ENCODE measurements at regions not wholly inside any gene's neighbourhood (a gene's known extent, or its start where the extent isn't known, plus 50 kb on each side); places are given as distances from the start of the nearest gene placed in this dataset.

- TF ChIP-seq, protein P1, sequence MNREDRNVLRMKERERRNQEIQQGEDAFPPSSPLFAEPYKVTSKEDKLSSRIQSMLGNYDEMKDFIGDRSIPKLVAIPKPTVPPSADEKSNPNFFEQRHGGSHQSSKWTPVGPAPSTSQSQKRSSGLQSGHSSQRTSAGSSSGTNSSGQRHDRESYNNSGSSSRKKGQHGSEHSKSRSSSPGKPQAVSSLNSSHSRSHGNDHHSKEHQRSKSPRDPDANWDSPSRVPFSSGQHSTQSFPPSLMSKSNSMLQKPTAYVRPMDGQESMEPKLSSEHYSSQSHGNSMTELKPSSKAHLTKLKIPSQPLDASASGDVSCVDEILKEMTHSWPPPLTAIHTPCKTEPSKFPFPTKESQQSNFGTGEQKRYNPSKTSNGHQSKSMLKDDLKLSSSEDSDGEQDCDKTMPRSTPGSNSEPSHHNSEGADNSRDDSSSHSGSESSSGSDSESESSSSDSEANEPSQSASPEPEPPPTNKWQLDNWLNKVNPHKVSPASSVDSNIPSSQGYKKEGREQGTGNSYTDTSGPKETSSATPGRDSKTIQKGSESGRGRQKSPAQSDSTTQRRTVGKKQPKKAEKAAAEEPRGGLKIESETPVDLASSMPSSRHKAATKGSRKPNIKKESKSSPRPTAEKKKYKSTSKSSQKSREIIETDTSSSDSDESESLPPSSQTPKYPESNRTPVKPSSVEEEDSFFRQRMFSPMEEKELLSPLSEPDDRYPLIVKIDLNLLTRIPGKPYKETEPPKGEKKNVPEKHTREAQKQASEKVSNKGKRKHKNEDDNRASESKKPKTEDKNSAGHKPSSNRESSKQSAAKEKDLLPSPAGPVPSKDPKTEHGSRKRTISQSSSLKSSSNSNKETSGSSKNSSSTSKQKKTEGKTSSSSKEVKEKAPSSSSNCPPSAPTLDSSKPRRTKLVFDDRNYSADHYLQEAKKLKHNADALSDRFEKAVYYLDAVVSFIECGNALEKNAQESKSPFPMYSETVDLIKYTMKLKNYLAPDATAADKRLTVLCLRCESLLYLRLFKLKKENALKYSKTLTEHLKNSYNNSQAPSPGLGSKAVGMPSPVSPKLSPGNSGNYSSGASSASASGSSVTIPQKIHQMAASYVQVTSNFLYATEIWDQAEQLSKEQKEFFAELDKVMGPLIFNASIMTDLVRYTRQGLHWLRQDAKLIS (CRISPR knock-in tag; IDR thresholded peaks at IDR 0.05; ENCODE audit: borderline replicate concordance), result no peak
- TF ChIP-seq ATF6 (CRISPR knock-in tag; IDR thresholded peaks at IDR 0.05) (no peak), NR3C1 (CRISPR knock-in tag; conservative IDR thresholded peaks at IDR 0.05; ENCODE audit: low read depth) (no peak), JAZF1 (CRISPR knock-in tag; IDR thresholded peaks at IDR 0.05) (no peak)
- TF ChIP-seq, protein P2, sequence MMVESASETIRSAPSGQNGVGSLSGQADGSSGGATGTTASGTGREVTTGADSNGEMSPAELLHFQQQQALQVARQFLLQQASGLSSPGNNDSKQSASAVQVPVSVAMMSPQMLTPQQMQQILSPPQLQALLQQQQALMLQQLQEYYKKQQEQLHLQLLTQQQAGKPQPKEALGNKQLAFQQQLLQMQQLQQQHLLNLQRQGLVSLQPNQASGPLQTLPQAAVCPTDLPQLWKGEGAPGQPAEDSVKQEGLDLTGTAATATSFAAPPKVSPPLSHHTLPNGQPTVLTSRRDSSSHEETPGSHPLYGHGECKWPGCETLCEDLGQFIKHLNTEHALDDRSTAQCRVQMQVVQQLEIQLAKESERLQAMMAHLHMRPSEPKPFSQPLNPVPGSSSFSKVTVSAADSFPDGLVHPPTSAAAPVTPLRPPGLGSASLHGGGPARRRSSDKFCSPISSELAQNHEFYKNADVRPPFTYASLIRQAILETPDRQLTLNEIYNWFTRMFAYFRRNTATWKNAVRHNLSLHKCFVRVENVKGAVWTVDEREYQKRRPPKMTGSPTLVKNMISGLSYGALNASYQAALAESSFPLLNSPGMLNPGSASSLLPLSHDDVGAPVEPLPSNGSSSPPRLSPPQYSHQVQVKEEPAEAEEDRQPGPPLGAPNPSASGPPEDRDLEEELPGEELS (CRISPR knock-in tag; IDR thresholded peaks at IDR 0.05), result no peak
Observed at GRCh38 chr10:85231534-85232270, 903.3 kb downstream of the CCSER2 start (continued).

GRCh38 chr10:85235258-85235657, 906.9 kb downstream of the CCSER2 start:
- Mint-ChIP-seq H3K36me3 (no peaks in the 10 kb centered on the region), H3K4me1 (peaks cover 6% of the 10 kb centered on the region), H3K4me3 (no peak overlapping the region), H3K27ac (no peak overlapping the region), H3K9me3 (no peaks in the 10 kb centered on the region), H3K27me3 (ENCODE audit: low read depth) (peaks cover 4% of the 10 kb centered on the region; the same call in 1 of the 2 replicates)
- POLR2A ChIA-PET, result no interaction called here
- CTCF ChIA-PET, result no interaction called here
- DNase-seq (ENCODE audit: low spot score) (no peak), ATAC-seq (no peak)
- TF ChIP-seq ZNF425 (CRISPR knock-in tag; conservative IDR thresholded peaks at IDR 0.05) (no peak), OVOL2 (CRISPR knock-in tag; IDR thresholded peaks at IDR 0.05; ENCODE audit: borderline replicate concordance) (no peak), RORB (CRISPR knock-in tag; IDR thresholded peaks at IDR 0.05) (no peak), ELF4 (CRISPR knock-in tag; IDR thresholded peaks at IDR 0.05; ENCODE audit: low read depth) (no peak), ZNF232 (CRISPR knock-in tag; IDR thresholded peaks at IDR 0.05) (no peak), ZNF532 (CRISPR knock-in tag; IDR thresholded peaks at IDR 0.05; ENCODE audit: borderline replicate concordance) (no peak), TCF7 (CRISPR knock-in tag; IDR thresholded peaks at IDR 0.05; ENCODE audit: low read depth) (no peak)
- TF ChIP-seq, protein P3, sequence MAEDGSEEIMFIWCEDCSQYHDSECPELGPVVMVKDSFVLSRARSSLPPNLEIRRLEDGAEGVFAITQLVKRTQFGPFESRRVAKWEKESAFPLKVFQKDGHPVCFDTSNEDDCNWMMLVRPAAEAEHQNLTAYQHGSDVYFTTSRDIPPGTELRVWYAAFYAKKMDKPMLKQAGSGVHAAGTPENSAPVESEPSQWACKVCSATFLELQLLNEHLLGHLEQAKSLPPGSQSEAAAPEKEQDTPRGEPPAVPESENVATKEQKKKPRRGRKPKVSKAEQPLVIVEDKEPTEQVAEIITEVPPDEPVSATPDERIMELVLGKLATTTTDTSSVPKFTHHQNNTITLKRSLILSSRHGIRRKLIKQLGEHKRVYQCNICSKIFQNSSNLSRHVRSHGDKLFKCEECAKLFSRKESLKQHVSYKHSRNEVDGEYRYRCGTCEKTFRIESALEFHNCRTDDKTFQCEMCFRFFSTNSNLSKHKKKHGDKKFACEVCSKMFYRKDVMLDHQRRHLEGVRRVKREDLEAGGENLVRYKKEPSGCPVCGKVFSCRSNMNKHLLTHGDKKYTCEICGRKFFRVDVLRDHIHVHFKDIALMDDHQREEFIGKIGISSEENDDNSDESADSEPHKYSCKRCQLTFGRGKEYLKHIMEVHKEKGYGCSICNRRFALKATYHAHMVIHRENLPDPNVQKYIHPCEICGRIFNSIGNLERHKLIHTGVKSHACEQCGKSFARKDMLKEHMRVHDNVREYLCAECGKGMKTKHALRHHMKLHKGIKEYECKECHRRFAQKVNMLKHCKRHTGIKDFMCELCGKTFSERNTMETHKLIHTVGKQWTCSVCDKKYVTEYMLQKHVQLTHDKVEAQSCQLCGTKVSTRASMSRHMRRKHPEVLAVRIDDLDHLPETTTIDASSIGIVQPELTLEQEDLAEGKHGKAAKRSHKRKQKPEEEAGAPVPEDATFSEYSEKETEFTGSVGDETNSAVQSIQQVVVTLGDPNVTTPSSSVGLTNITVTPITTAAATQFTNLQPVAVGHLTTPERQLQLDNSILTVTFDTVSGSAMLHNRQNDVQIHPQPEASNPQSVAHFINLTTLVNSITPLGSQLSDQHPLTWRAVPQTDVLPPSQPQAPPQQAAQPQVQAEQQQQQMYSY (CRISPR knock-in tag; IDR thresholded peaks at IDR 0.05), result no peak
- TF ChIP-seq, protein P4, sequence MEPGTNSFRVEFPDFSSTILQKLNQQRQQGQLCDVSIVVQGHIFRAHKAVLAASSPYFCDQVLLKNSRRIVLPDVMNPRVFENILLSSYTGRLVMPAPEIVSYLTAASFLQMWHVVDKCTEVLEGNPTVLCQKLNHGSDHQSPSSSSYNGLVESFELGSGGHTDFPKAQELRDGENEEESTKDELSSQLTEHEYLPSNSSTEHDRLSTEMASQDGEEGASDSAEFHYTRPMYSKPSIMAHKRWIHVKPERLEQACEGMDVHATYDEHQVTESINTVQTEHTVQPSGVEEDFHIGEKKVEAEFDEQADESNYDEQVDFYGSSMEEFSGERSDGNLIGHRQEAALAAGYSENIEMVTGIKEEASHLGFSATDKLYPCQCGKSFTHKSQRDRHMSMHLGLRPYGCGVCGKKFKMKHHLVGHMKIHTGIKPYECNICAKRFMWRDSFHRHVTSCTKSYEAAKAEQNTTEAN (CRISPR knock-in tag; IDR thresholded peaks at IDR 0.05), result no peak

All from WTC11 (cell line).